GM23248 (cell line): ENCODE measurements at regions not wholly inside any gene's neighbourhood (a gene's known extent, or its start where the extent isn't known, plus 50 kb on each side); places are given as distances from the start of the nearest gene placed in this dataset.
A peak's percentile ranks its signal among the peaks of the same experiment; 100 is the strongest.

Source experiments
- DNase-seq: peaks from one replicate; pipeline ENCODE4 v3.0.0-alpha.2; 2015
- H2AFZ ChIP-seq: fragments of 200-600 bp; sonication (generic); 2 replicates; pipeline ENCODE4 v1.6.1; 2016; ENCODE audit warnings: antibody characterized with exemption
- H3F3A ChIP-seq: fragments of 200-600 bp; sonication (generic); 2 replicates; pipeline ENCODE4 v1.6.1; 2016; ENCODE audit warnings: mild to moderate bottlenecking, antibody characterized with exemption, mixed run types; ENCODE audit not compliant: insufficient read depth
- H3K27ac ChIP-seq: fragments of 200-600 bp; sonication (generic); 2 replicates; pipeline ENCODE4 v1.5.1; 2016; ENCODE audit warnings: mild to moderate bottlenecking
- H3K27me3 ChIP-seq: fragments of 200-600 bp; sonication (generic); replicated peaks from 2 replicates; pipeline ENCODE4 v1.6.1; 2016; ENCODE audit warnings: mild to moderate bottlenecking; ENCODE audit not compliant: insufficient read depth
- H3K36me3 ChIP-seq: fragments of 200-600 bp; sonication (generic); 2 replicates; pipeline ENCODE4 v1.6.1; 2016; ENCODE audit warnings: low read depth, mild to moderate bottlenecking
- H3K4me1 ChIP-seq: fragments of 200-600 bp; sonication (generic); 2 replicates; pipeline ENCODE4 v1.6.1; 2016; ENCODE audit warnings: mild to moderate bottlenecking; ENCODE audit not compliant: insufficient read depth
- H3K4me2 ChIP-seq: fragments of 200-600 bp; sonication (generic); one replicate; pipeline ENCODE4 v1.6.1; 2016; ENCODE audit warnings: mild to moderate bottlenecking; ENCODE audit not compliant: unreplicated experiment
- H3K4me3 ChIP-seq: fragments of 200-600 bp; sonication (generic); 2 replicates; pipeline ENCODE4 v1.5.1; 2016; ENCODE audit warnings: mild to moderate bottlenecking
- H3K79me2 ChIP-seq: fragments of 200-600 bp; sonication (generic); 2 replicates; pipeline ENCODE4 v1.6.1; 2016; ENCODE audit warnings: mild to moderate bottlenecking; ENCODE audit not compliant: insufficient read depth
- H3K9ac ChIP-seq: fragments of 200-600 bp; sonication (generic); 2 replicates; pipeline ENCODE4 v1.6.1; 2016; ENCODE audit warnings: mild to moderate bottlenecking
- H3K9me2 ChIP-seq: fragments of 200-600 bp; sonication (generic); 2 replicates; pipeline ENCODE4 v1.6.1; 2016; ENCODE audit warnings: mixed run types, mild to moderate bottlenecking, moderate library complexity; ENCODE audit not compliant: insufficient read depth
- H3K9me3 ChIP-seq: fragments of 200-600 bp; sonication (generic); one replicate; pipeline ENCODE4 v1.6.1; 2017; ENCODE audit warnings: low read depth
- H4K20me1 ChIP-seq: fragments of 200-600 bp; sonication (generic); 2 replicates; pipeline ENCODE4 v1.6.0; 2016; ENCODE audit not compliant: insufficient read depth
- EZH2 ChIP-seq: fragments of 200-600 bp; sonication (generic); IDR thresholded peaks from 2 replicates; pipeline ENCODE4 v1.6.1; 2018; ENCODE audit warnings: antibody characterized with exemption, mild to moderate bottlenecking; ENCODE audit not compliant: insufficient read depth, poor library complexity, severe bottlenecking
- EZH2phosphoT487 ChIP-seq: fragments of 200-600 bp; sonication (generic); IDR thresholded peaks from 2 replicates; pipeline ENCODE4 v1.6.1; 2018; ENCODE audit warnings: antibody characterized with exemption, moderate library complexity, mild to moderate bottlenecking, low read depth; ENCODE audit not compliant: insufficient read depth
- WGBS, 2 experiments: methylation state at CpG; one replicate each; pipeline ENCODE4 v1.1.6; 2015 to 2017; ENCODE audit warnings: low lambda C conversion rate in 2 of 2, low coverage in 1 of 2; ENCODE audit errors: missing lambda C conversion rate in 2 of 2; 5-methylcytosine and 5-hydroxymethylcytosine counted together
- in situ Hi-C: fragments of 300-500 bp; cut with MboI; formaldehyde crosslinking; loops from 2 replicates; pipeline ENCODE4 v1.15.0; 2020

DNA sequence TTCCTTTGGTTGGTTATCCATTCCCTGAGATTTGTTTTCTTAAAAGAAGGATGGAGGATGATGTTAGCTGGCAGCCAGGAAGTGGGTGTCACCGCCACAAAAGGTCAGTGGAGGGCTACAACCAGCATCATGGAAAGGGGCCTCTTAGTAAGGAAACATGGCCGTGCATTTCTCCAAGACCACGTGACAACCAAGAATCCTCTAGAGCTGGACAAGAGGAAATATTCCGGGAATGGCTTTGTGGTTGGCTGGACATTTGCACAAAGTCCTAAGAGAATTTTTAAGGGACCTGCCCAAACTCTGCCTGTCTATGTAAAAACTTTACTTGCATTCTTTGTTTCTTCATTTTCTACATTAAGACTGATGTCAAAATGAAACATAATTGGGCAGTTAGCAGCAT lies 399.9 kb upstream of the MARCKS start:
- Histone ChIP-seq H3F3A (peaks cover 8% of the 10 kb centered on the region; the same call in 1 of the 2 replicates), H3K4me2 (no peak overlapping the region), H3K79me2 (no peaks in the 10 kb centered on the region), H3K9me3 (no peaks in the 10 kb centered on the region), H2AFZ (peak overlapping the region; percentile 58), H3K27ac (peak overlapping the region; percentile 62), H3K27me3 (no peaks in the 10 kb centered on the region), H3K4me3 (no peak overlapping the region), H3K4me1 (peaks cover 12% of the 10 kb centered on the region), H3K9me2 (no peaks in the 10 kb centered on the region), H3K36me3 (no peaks in the 10 kb centered on the region), H3K9ac (no peak overlapping the region), H4K20me1 (no peaks in the 10 kb centered on the region)
- TF ChIP-seq EZH2 (no peak), EZH2phosphoT487 (no peak)
- 31 to 34% methylated on average over 4 of the region's 4 CpGs for whole genome bisulfite sequencing, 2 experiments
- peak; percentile 68 for DNase-seq
- in situ Hi-C loops = no loop called here

GRCh38 chr6:113457751-113458150 lies 399.4 kb upstream of the MARCKS start:
- no peaks in the 10 kb centered on the region for H4K20me1 ChIP-seq
- no peak overlapping the region for H3K4me3 ChIP-seq
- H3K27me3 ChIP-seq = no peaks in the 10 kb centered on the region
- no peak for TF ChIP-seq EZH2phosphoT487
- no peak for TF ChIP-seq EZH2
- H3K4me1 ChIP-seq = peaks cover 12% of the 10 kb centered on the region
- no peak overlapping the region for H3K4me2 ChIP-seq
- H3K27ac ChIP-seq = peak overlapping the region; percentile 62
- H3K9me3 ChIP-seq = no peaks in the 10 kb centered on the region
- WGBS, 2 experiments = 89 to 91% methylated on average over 2 of the region's 2 CpGs
- in situ Hi-C loops = no loop called here
- DNase-seq = no peak
- H3K9me2 ChIP-seq = no peaks in the 10 kb centered on the region
- H2AFZ ChIP-seq = no peak overlapping the region
- no peak overlapping the region for H3K9ac ChIP-seq
- H3K79me2 ChIP-seq = no peaks in the 10 kb centered on the region
- no peaks in the 10 kb centered on the region for H3K36me3 ChIP-seq
- peaks cover 8% of the 10 kb centered on the region; the same call in 1 of the 2 replicates for H3F3A ChIP-seq

- no peaks in the 10 kb centered on the region for H3K9me2 ChIP-seq
- in situ Hi-C loops = no loop called here
- H3K4me3 ChIP-seq = no peak overlapping the region
- TF ChIP-seq EZH2 (no peak), EZH2phosphoT487 (no peak)
- H3F3A ChIP-seq = peaks cover 8% of the 10 kb centered on the region; the same call in 1 of the 2 replicates
- no peak overlapping the region for H3K4me2 ChIP-seq
- no peak overlapping the region for H3K27ac ChIP-seq
- no peak overlapping the region for H3K9ac ChIP-seq
- DNase-seq = no peak
- H3K9me3 ChIP-seq = no peaks in the 10 kb centered on the region
- no peaks in the 10 kb centered on the region for H3K36me3 ChIP-seq
- no peaks in the 10 kb centered on the region for H3K79me2 ChIP-seq
- WGBS, 2 experiments = 42 to 45% methylated on average over 2 of the region's 2 CpGs
- no peaks in the 10 kb centered on the region for H4K20me1 ChIP-seq
- no peaks in the 10 kb centered on the region for H3K27me3 ChIP-seq
- peaks cover 12% of the 10 kb centered on the region for H3K4me1 ChIP-seq
- H2AFZ ChIP-seq = no peak overlapping the region
Measured at GRCh38 chr6:113458368-113459010, 398.7 kb upstream of the MARCKS start.

DNA sequence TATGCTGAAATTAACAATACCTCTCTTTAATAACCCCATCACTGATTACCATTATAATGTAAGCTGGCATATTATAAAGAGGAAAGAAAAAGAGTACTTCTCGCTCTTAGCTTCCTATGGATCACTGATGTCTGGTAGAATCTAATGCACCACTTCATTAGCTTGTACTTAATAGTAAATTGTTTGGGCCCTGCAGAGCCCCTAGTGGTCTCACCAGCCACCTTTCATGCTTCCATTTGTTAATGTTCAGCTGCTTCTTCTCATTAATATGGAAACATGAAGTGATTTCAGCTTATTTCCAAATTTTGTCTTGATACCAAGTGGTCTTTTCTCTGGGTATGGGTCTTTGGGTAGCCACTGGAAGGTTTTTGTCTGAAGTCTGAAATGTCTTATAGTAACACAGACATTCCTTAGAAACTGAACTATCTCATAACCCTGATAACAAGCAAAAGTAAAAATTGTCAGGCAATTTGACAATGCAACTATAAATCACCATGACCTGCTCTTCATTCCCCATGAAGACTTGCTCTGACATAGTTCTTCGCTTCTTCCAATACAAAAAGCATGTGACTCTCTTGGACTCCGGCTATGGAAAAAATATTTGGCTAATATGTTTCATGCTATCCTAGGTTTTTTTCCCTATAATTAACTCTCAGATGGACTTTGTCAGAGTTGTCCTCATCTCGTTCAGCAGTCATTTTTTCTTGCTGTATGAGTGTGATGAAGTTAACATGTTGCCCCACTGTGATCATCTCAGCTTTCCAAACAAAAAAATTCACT lies 395.8 kb upstream of the MARCKS start:
- Histone ChIP-seq H3K4me3 (no peak overlapping the region), H3K27ac (no peak overlapping the region)

More for the DNA sequence above, 395.8 kb upstream of the MARCKS start:
- Histone ChIP-seq H3K4me2 (no peak overlapping the region), H3K27me3 (no peaks in the 10 kb centered on the region), H3K4me1 (peaks cover 32% of the 10 kb centered on the region), H3K9me2 (no peaks in the 10 kb centered on the region), H3F3A (peaks cover 22% of the 10 kb centered on the region; the same call in 1 of the 2 replicates), H3K36me3 (no peaks in the 10 kb centered on the region), H3K9ac (no peak overlapping the region), H4K20me1 (no peaks in the 10 kb centered on the region), H3K9me3 (no peaks in the 10 kb centered on the region), H2AFZ (no peak overlapping the region), H3K79me2 (no peaks in the 10 kb centered on the region)
- TF ChIP-seq EZH2phosphoT487 (no peak), EZH2 (no peak)
- peak; percentile 36 for DNase-seq
- in situ Hi-C loops = no loop called here
- 63% methylated on average over 4 of the region's 4 CpGs for WGBS, 2 experiments
